ENCODE measurements at regions not wholly inside any gene's neighbourhood (a gene's known extent, or its start where the extent isn't known, plus 50 kb on each side); places are given as distances from the start of the nearest gene placed in this dataset.
"Not testable (repeated sequence)": the region's sequence is repeated elsewhere in the genome, so short reads cannot be mapped to it uniquely, and the experiment has no call there.

DNA sequence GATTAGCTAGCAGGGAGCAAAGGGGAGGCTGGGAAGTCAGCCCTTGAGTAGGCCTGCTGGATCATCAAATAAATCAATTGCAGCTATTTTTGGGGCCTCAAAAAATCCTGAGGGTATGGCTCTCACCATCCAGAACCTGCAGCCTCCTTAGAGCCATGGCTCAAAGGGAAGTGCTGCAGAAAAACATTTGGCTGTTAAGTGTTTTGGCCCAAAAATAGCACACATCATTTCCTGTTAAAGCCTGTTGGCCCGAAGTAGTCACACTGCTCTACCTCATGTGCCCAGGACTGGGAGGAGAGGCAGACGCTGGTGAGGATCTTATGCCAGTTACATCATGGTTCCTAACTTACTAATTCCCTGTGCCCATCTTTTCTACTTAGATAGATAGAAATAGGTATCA is 176.8 kb upstream of the PLGLB1 start:
- not testable (repeated sequence) for DNase-seq

DNA sequence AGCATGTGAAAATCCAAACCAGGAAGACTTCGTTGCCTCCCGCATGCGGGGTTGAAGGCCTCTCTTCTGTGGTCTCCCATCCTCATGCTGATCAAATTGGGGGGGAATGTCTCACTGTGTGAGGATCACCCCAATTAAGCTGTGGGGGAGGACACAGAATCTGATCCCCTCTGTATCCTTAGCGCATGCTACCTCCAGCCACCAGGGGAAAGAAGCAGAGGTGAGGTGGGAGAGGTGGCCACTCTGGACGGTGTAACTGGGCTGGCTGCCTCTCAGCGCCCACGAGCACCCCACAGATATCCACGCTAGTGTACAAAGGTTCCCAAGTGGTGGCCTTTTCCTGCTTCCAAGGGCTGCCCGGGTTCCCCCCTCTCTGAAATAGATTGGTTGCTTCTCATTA is 177.6 kb upstream of the PLGLB1 start:
- DNase-seq: not testable (repeated sequence)

DNA sequence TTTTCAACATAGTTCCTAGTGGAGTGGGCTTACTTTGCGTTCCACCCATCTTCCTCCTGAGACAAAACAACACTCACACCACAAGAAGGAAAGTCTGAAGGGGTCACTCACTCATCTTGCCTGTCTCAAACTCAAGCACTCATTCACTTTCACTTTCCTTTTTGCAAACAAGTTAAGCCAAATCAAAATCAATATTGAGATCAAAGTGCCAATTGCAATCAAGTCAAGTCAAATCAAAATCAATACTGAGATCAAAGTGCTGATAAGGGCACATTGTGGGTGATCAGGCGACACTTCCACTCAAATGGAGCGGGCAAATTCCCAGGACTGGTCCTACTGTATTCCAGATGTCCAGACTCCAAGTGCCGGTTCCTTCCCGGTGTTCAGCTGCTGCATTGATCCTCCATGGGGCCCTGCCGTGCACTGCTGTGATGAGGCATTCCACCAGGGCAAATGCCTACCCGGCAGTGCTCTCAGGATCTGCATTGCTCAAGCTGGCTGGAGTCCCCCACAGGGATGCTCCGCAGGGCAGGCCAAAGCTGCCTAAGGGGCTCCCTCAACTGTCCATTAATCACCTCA is 183.0 kb upstream of the PLGLB1 start:
- DNase-seq: not testable (repeated sequence)

DNA sequence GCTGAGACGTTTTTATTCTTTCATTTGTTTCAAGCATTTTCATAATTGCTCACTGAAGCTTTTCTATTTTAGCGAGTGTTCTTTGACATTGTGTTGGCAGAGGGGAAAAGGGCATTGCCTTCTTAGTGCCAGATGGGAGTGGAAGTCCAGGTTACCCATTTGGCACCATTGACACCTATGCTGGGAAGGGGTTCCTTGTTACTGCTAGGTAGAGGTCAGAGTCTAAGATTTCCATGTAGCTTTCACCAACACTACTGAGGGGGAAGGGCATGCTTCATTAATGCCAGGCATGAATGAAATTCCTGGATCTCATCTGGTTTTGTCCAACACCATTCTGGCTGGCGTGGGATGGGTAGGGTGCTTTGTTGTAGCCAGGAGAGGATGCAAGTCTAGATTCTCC is 191.3 kb upstream of the PLGLB1 start:
- not testable (repeated sequence) for DNase-seq

DNA sequence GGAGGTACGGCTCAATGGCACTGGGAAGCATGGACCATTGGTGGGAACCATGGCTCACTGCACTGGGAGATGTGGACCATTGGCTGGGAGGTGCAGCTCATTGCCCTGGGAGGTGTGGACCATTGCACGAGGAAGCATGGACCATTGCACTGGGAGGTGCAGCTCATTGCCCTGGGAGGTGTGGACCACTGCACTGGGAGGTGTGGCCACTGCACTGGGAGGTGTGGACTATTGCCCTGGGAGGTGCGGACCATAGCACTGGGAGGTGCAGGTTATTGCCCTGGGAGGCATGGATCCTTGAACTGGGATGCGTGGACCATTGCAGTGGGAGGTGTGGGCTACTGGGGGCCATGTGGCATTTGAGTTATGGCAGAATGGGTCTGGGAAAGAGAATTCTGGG is 195.4 kb upstream of the PLGLB1 start:
- DNase-seq: not testable (repeated sequence)

DNA sequence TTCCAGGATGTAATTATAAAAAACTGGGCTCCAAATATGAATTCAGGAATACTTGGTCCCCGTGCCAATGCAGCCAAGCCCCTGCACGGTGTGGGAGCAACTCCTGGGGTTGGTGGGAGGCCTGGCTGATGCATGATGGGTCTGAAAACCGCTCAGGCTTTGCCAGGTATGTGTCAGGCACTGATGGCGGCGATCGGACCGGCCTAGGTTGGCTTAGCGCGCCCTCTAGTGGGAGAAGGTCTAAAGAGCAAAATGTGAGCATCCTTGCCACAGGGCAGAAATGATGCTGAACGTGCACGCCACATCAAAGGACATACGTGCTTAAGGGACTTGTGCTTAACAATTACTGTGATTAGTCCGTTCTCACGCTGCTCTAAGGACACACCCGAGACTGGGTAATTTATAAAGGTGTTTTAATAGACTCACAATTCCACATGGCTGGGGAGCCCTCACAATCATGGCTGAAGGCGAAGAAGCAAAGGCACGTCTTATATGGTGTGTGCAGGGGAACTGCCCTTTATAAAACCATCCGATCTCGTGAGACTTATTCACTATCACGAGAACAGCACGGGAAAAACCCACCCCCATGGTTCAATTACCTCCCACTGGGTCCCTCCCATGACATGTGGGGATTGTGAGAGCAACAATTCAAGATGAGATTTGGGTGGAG is 196.2 kb upstream of the PLGLB1 start:
- DNase-seq: peak in 1 of 3 donors; percentile 24

DNA sequence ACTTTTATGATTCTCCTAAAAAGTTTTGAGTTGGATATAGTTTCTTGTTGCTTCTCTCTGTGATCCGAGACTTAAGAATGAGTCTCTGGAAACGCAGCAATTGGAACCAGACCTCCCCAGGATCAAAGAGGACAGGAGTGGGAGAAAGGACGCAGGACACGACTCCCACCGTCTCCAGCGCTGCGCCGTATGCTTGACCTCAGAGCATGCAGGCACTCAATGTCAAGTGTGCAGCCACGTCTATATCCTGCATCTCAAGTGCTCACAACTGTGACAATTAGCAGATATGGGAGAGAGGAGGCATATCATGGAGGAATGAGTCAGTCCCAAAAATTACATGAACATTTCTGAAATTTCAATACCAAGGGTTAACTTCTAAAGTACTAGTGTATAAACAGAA is 199.0 kb upstream of the PLGLB1 start:
- DNase-seq: not testable (repeated sequence)

DNA sequence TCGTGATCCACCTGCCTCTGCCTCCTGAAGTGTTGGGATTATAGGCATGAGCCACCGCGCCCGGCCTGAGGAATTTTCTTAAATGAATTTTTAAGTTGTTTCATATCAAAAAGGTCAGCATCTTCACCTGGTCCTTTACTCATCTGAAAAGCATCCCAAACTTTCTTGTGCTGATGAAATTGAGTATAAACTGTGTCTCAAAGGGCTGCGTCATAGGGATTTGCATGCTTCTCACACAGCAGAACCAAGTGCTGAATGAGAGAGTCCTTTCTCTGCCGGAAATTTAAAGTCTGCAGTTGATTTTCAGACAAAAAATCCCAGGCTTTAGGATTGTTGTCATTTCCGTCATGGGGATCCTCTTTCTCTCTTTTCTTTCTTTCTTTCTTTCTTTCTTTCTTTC is 200.5 kb upstream of the PLGLB1 start:
- peak in 1 of 3 donors; percentile 26 for DNase-seq

DNA sequence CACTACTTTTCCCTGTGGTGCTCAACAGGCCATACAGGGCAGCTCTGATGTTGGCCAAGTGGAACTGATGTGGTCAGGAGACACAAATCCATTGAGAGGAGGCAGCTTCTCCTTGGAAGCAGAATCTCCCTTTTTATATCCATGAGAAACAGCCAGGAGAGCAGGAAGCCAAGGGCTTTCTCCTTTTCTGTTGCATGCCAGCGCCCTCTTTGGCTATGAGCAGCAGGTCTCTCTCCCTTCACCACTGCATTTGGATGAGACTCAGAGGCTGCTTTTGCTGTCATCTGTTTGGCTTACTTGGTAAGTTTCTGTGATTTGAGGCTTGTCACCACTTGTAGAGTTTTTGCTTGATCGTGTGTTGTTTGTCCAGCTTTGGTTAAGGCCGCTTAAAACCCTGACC is 202.2 kb upstream of the PLGLB1 start:
- DNase-seq: not testable (repeated sequence)

DNA sequence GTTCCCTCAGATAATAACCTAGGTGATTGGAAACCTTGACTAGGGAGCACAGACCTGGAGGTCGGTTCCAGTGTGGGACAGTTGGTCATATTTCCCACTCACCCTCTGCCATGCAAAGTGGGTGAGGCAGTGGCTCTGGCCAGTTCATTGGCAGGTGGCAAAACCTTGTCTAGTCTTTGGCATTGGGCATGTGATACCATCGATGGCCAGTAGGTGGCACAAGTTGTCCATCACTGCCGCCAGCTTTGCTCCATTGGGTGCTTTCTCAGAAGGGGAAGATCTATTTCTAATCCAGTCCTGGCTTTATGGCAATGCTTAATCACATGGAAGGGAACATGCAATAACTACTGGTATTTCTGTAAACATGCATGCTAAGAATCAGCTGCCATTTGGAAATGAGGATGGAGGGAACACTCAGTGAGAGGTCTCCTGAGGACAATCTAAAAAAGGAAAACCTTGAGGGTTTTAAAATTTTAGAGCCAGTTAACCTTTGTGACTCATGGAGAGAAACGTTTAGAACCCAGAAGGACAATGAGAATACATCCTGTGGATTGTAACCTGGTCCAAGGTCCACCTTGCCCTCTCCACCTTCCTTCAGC is 207.5 kb upstream of the PLGLB1 start:
- DNase-seq: peak in 2 of 3 donors; percentile 7 to 24

DNA sequence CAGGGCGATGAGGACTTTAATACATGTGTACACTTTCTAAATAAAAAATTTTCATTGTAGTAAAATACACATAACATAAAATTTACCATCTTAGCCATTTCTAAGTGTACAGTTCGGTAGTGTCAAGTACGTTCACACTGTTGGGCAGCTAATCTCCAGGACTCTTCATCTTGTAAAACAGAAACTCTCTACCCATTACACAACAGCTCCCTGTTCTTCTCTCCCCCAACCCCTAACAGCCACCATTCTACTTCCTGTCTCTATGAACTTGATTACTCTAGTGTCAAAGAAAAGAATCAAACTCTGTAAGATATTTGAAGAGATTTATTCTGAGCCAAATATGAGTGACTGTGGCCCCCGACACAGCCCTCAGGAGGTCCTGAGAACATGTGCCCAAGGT is 208.3 kb upstream of the PLGLB1 start:
- not testable (repeated sequence) for DNase-seq

DNA sequence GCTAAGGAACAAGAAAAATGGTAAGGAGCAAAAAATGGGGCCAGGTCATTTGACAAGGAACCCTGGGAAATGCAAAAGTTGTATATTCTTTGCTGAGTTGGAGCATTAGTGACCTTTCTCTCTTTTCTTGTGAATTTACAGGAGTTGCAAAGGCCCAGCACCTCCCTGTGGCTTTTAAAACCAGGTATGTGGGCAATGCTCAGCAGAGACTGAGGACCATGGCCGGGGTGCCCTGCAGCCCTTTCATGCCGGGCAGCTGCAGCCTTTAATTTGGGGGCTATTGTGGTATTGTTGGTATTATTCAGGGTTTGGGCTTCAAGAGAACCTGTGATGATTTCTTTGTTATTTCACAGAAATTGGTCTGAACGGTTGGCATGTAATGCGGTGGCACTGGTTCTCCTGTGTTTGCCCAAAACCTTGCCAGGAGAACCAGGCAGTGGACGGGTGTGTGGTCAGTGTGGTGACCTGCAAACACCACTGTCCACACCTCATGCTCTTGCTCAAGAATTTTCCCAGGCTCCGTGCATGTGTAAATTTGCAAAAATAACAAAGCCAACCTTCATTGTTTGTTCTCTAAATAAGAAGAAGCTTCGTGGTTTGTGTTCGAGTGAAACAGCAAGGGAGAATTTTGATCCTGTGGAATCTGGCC is 213.8 kb upstream of the PLGLB1 start:
- not testable (repeated sequence) for DNase-seq

DNA sequence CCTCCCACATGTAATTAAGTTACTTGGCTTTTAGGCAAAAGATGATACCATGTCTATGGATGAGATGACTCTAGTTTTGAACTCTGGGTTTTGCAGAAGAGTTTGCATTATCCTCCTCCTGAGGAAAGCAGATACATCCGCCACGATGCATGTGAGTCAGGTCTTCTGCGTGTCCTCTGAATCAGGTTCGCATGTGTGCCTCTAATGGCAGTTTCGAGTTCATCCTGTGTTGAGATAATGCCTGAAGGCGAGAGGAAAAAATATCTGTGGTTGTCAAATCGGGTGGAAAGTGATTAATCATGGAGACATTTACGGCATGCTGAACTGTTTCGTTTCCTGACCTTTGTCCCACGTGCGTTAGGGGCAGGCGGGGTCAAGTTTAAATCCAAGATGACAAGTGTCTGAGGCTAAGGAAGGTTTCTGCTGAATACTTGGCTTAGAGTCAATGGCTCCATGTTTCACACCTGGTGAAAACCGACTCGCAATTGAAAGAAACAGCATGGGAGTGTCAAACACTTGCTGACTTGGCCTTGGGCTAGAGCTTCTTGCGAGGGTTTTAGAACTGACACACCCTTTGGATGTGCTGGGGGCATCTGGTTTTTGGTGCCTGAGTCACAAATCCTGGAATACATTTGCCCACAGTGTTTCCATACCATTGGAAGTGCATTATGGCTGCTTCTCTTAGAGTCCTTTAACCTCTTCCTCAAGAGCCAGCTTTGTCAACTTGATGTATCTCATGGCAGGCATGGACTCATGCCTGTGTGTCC is 216.1 kb upstream of the PLGLB1 start:
- not testable (repeated sequence) for DNase-seq

DNA sequence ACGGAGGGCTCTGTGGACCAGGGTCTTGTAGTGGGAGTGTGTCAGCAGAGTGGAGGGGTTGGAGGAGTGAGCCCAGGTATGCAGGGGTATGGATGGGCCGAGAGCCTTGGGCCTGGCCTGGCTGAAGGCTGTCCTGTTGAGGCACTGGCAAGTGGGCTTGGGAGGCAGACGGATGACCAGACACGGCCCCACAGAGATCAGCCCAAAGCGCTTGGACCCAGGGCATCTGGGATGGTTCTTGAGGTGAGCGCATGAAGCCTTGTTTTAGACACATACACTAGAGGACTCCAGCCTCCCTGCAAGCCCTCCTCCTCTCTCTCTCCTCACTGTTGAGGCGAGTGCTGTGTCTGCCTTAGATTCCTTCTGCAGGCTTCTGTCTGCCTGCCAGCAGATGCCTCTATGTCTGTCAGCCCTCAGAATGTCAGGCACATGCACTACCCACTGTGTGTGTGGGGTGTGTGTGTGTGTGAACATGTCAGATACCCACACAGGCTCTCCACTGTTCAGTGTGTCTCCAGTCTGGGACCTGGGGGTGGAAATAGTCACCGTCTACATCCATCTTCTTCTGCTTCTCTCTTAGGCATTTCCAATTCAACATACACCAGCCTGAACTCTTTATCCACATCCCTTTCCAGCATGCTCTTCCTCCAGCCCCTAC is 218.0 kb upstream of the PLGLB1 start:
- not testable (repeated sequence) for DNase-seq

DNA sequence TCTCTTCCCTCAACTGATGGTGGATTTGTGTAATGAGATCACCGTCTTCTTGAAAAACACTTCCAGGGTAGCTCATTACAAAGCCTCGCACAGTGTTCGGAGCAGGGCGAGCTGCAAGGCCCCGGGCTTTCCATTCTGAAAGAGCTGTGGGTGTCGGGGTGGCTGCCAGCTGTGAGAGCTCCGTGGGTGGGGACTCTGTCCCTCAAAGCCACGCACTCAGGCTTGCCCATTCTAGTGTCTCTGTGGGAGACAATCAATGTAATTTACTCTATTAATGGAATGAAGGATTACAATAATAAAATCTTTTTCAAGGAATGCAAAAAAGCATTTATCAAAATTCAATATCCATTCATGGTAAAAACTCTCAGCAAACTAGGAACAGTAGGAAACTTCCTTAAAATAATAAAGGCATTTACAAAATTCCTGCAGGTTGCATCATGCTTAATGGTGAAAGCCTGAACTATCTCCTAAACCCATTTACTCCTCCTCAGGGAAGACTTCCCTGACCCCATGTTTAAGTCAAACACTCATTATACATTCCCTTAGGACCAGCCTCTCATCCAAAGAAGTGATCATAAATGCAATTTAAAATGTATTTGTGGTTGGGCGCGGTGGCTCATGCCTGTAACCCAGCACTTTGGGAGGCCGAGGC is 224.5 kb upstream of the PLGLB1 start:
- DNase-seq: not testable (repeated sequence)

DNA sequence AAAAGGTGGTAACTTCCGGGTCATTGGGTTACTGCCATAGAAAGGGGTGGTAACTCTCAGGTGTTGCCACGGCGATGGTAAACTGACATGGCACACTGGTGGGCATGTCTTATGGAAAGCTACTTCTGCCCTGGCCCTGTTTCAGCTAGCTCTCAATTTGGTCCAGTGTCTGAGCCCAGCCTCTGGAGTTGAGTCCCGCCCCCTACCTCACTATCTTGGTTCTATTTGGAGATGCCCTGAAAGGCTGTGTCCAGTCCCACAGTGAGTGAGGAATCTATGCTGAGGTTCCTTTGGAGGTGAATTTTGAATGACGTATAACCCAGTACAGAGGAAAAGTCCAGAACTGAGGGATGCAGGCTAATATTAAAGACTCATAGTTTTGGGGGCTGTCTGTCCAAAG is 230.4 kb upstream of the PLGLB1 start:
- not testable (repeated sequence) for DNase-seq

DNA sequence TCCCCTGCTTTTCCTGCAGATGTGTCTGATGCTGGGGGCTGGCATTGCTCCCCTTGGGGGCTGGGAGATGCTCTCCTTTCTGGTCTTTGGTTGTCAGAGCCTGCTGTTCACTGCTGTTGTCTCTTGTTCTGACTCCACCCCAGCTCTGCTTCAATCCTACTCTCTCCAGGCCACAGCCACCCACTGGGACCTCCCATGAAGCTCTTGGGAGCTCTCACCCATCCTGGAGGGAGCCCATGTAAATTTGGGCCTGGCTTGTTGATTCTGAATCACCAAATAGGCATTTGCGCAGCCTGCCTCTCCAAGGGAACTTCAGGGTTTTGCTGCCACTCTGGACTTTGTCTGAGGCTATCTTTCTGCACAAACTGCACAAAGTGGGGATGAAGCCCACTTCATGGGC is 232.9 kb upstream of the PLGLB1 start:
- not testable (repeated sequence) for DNase-seq

DNA sequence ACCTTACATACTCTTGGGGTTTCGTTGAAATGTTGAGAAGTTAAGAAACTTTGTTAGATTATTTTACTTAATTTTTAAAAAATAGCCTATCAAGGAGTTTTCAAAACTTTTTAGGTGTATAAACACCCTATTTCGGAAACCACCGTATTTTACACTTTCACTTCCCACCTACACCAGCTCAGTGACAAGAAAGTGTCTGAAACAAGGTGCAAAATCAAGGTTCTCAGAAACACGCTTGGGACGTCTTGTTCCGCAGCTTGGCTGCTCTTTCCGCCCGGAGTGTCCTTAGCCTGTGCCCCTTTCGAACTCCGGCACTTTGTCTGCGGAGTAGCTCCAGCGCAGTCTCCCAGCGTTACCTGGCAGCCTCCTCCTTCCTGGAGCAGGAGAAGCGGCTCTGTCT is 233.8 kb upstream of the PLGLB1 start:
- DNase-seq: not testable (repeated sequence)

DNA sequence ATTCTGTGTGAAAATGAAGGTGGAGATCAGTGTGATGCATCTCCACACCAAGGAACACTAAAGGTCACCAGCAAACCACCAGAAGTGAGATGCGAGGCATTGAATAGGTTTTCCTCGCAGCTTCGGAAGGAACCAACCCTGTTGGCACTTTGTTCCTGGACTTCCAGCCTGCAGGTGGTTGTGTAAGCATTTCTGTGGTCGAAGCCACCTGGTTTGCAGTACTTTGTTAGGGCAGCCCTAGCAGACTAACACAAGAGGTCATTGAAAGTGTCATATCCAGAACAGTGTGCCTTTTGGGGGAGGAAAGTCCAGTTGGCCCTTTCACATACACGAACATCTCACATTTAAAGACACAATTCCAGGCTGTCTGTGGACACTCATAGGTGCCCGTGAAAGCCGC is 237.2 kb upstream of the PLGLB1 start:
- not testable (repeated sequence) for DNase-seq

DNA sequence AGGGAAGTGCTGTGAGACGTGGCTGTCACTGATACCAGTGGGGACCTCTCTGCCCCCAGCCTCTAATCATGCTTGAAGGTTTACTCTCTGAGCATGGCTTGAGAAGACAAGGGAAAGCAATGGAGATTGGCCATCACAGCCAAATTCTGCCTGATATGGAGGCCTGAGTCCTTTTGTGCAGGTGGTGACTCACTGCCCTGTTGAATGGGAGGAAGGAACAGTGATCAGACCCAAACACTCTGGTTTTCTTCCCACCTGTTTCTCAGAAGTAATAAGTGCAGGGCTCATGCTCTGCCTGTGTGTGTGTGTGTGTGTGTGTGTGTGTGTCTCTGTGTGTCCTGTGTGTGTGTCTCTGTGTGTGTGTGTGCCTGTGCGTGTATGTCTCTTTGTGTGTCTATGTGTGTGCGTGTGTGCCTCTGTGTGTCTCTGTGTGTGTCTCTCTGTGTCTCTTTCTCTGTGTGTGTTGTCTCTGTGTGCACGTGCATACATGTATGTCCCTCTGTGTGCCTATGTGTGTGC is 240.6 kb upstream of the PLGLB1 start:
- DNase-seq: not testable (repeated sequence)
